Heart right ventricle (tissue), 16 donors: ENCODE measurements at regions not wholly inside any gene's neighbourhood (a gene's known extent, or its start where the extent isn't known, plus 50 kb on each side); places are given as distances from the start of the nearest gene placed in this dataset.

Experiments used
- ATAC-seq, 8 donors: fragments of 200-7000 bp; cut with Tn5 transposase; one replicate each; pipeline ENCODE4 v1.9.1; 2020; ENCODE audit warnings: mild to moderate bottlenecking in 8 of 8, moderate library complexity in 8 of 8, moderate number of reproducible peaks in 1 of 8
- DNase-seq, 2 donors: peaks; one replicate each; pipeline ENCODE4 v3.0.0-alpha.2; 2020
- H3K27ac ChIP-seq, 10 donors: fragments of 200-600 bp; sonication (generic) in 2 of 10; one replicate each; pipeline versions ENCODE4 v1.5.0 to v1.8.0; 2020 to 2022; ENCODE audit warnings: mild to moderate bottlenecking in 3 of 10
- H3K27me3 ChIP-seq, 7 donors: fragments of 200-600 bp; one replicate each; pipeline ENCODE4 v1.8.0; 2021 to 2022; ENCODE audit warnings: mild to moderate bottlenecking in 2 of 7
- H3K36me3 ChIP-seq, 9 donors: fragments of 200-600 bp; sonication (generic) in 1 of 9; one replicate each; pipeline versions ENCODE4 v1.5.0 to v1.8.0; 2020 to 2022; ENCODE audit warnings: mild to moderate bottlenecking in 2 of 9
- H3K4me1 ChIP-seq, 9 donors: fragments of 200-600 bp; sonication (generic) in 1 of 9; one replicate each; pipeline versions ENCODE4 v1.5.0 to v1.8.0; 2020 to 2022; ENCODE audit warnings: mild to moderate bottlenecking in 4 of 9
- H3K4me3 ChIP-seq, 10 donors: fragments of 200-600 bp; sonication (generic) in 2 of 10; one replicate each; pipeline versions ENCODE4 v1.5.0 to v1.8.0; 2020 to 2022; ENCODE audit warnings: mild to moderate bottlenecking in 7 of 10, moderate library complexity in 2 of 10
- H3K9me3 ChIP-seq, 11 donors: fragments of 200-600 bp in 10 of 11; sonication (generic) in 2 of 11; one replicate each; pipeline versions ENCODE4 v1.5.0 to v1.8.0; 2013 to 2022; ENCODE audit warnings: mild to moderate bottlenecking in 2 of 11, control low read depth in 1 of 11, moderate library complexity in 1 of 11
- CTCF ChIP-seq, 9 donors: fragments of 200-600 bp; sonication (generic) in 2 of 9; IDR thresholded peaks; one replicate each; pipeline versions ENCODE4 v1.5.0 to v1.8.0; 2021 to 2022; ENCODE audit warnings: antibody characterized with exemption in 9 of 9, mild to moderate bottlenecking in 5 of 9, moderate library complexity in 1 of 9
- WGBS, 2 donors: extraction: QIAGEN DNeasy Blood & Tissue Kit; methylation state at CpG; one replicate each; pipeline ENCODE4 v1.1.7; 2013; ENCODE audit warnings: inconsistent platforms in 1 of 2; 5-methylcytosine and 5-hydroxymethylcytosine counted together
- intact Hi-C, 10 donors: fragments of 100-400 bp; cut with DNase I; formaldehyde crosslinking; loops; one replicate each; pipeline versions ENCODE4 v1.11.1 to v1.14.2; 2022
- donor health status: Arrhythmogenic right ventricular cardiomyopathy.
- donor health status: ischemic (EF 13 %, LVEDD 7.1; RV severe dilation, severe dysfunction).
- donor health status: healthy with polysubstance abuse.
- donor health status: DM: no; HTN: yes; CAD: no.
- donor health status: DM: no; HTN: no; CAD: no.
- donor health status: ischemic (EF 25% LVEDD 6.9; RV normal size, moderate dysfunction).
- donor health status: ischemic (EF 25% LVEDD 5.7; RV mildly dilated, moderate dysfunction).
- donor health status: healthy.
- donor health status: DM: yes; HTN: yes; CAD: no.
- donor health status: Ischemic cardiomyopathy.
- donor health status: ischemic (EF 35%, LVEDD 5.7; RV mildly dilated, moderate dysfunction).
- donor health status: nonischemic (EF 11% LVEDD 7.7; RV severe dilation, severe dysfunction).
- donor health status: DM: yes; HTN: yes; CAD: no.
- donor health status: PGD.
- donor health status: ischemic (EF 29% LVEDD 5.4; RV normal size, mild dysfunction).
- donor health status: nonischemic (EF 23%, LVEDD 6.1; RV moderate dilation, normal function).

GRCh38 chr6:137973201-137973600 lies 106.1 kb downstream of the TNFAIP3 start:
- DNase-seq = no peak
- H3K9me3 ChIP-seq = no peaks in the 10 kb centered on the region
- no peak overlapping the region for H3K27ac ChIP-seq
- H3K27me3 ChIP-seq = no peaks in the 10 kb centered on the region
- H3K36me3 ChIP-seq = no peaks in the 10 kb centered on the region
- no peak overlapping the region for H3K4me3 ChIP-seq
- TF ChIP-seq CTCF (IDR thresholded peaks at IDR 0.05) = no peak
- no peak for ATAC-seq
- peaks cover 0 to 35% (median 0%) of the 10 kb centered on the region in 9 donors for H3K4me1 ChIP-seq
- WGBS, 2 donors = 72 to 78% methylated on average over 4 of the region's 4 CpGs
- intact Hi-C loops = loop anchor here in 2 of 10 donors (10.0 kb wide), 2 partner anchors 268 to 698 kb away; no protein-coding TSS in a partner anchor

GRCh38 chr6:137975188-137975940 lies 108.3 kb downstream of the TNFAIP3 start:
- ATAC-seq = no peak
- H3K9me3 ChIP-seq = no peaks in the 10 kb centered on the region
- H3K36me3 ChIP-seq = no peaks in the 10 kb centered on the region
- H3K4me3 ChIP-seq = no peak overlapping the region
- peaks cover 0 to 28% (median 0%) of the 10 kb centered on the region in 9 donors for H3K4me1 ChIP-seq
- H3K27ac ChIP-seq = peak overlapping the region in 1 of 10 donors; percentile 62
- intact Hi-C loops = loop anchor here in 2 of 10 donors (10.0 kb wide), 2 partner anchors 271 to 701 kb away; no protein-coding TSS in a partner anchor
- H3K27me3 ChIP-seq = no peaks in the 10 kb centered on the region
- DNase-seq = no peak
- peak in 4 of 9 donors; percentile 30 to 42 (median 38) for TF ChIP-seq CTCF (IDR thresholded peaks at IDR 0.05)
- WGBS, 2 donors = 48 to 53% methylated on average over 6 of the region's 6 CpGs

- no peaks in the 10 kb centered on the region for H3K36me3 ChIP-seq
- no peak for ATAC-seq
- DNase-seq = no peak
- no peaks in the 10 kb centered on the region for H3K27me3 ChIP-seq
- H3K4me3 ChIP-seq = no peak overlapping the region
- H3K9me3 ChIP-seq = no peaks in the 10 kb centered on the region
- peak overlapping the region in 1 of 10 donors; percentile 62 for H3K27ac ChIP-seq
- TF ChIP-seq CTCF (IDR thresholded peaks at IDR 0.05) = no peak
- H3K4me1 ChIP-seq = peaks cover 0 to 28% (median 0%) of the 10 kb centered on the region in 9 donors
- intact Hi-C loops = loop anchor here in 2 of 10 donors (10.0 kb wide), 2 partner anchors 272 to 702 kb away; no protein-coding TSS in a partner anchor
Observed at GRCh38 chr6:137976430-137976829, 109.4 kb downstream of the TNFAIP3 start.

- Histone ChIP-seq H3K9me3 (no peaks in the 10 kb centered on the region), H3K27me3 (no peaks in the 10 kb centered on the region), H3K4me1 (peaks cover 0 to 28% (median 0%) of the 10 kb centered on the region in 9 donors), H3K36me3 (no peaks in the 10 kb centered on the region), H3K27ac (peak overlapping the region in 4 of 10 donors; percentile 30 to 56 (median 36)), H3K4me3 (no peak overlapping the region)
- WGBS, 2 donors = 84 to 89% methylated on average over 6 of the region's 6 CpGs
- no peak for ATAC-seq
- no peak for TF ChIP-seq CTCF (IDR thresholded peaks at IDR 0.05)
- DNase-seq = no peak
- intact Hi-C loops = loop anchor here in 2 of 10 donors (10.0 kb wide), 2 partner anchors 272 to 702 kb away; no protein-coding TSS in a partner anchor
Observed at GRCh38 chr6:137977206-137977605, 110.1 kb downstream of the TNFAIP3 start.
